Dermis blood vessel endothelial cell (primary cell): ENCODE measurements at regions not wholly inside any gene's neighbourhood (a gene's known extent, or its start where the extent isn't known, plus 50 kb on each side); places are given as distances from the start of the nearest gene placed in this dataset.
"Not testable (repeated sequence)": the region's sequence is repeated elsewhere in the genome, so short reads cannot be mapped to it uniquely, and the experiment has no call there.

Source experiments
- DNase-seq: peaks from one replicate; pipeline ENCODE4 v3.0.0; 2010

- DNase-seq, result no peak
Observed at GRCh38 chr20:60786686-60787217, 465.3 kb upstream of the CDH4 start.

GRCh38 chr20:60787276-60787675 lies 464.8 kb upstream of the CDH4 start:
- no peak for DNase-seq

GRCh38 chr20:60788070-60788469 lies 464.0 kb upstream of the CDH4 start:
- no peak for DNase-seq

GRCh38 chr20:60789399-60789798 lies 462.7 kb upstream of the CDH4 start:
- DNase-seq, result no peak

- DNase-seq, result not testable (repeated sequence)
Observed at GRCh38 chr20:60790339-60790738, 461.7 kb upstream of the CDH4 start.

GRCh38 chr20:60791823-60792222 lies 460.2 kb upstream of the CDH4 start:
- DNase-seq, result no peak

- no peak for DNase-seq
Observed at GRCh38 chr20:60792941-60793340, 459.1 kb upstream of the CDH4 start.

GRCh38 chr20:60794674-60795073 lies 457.4 kb upstream of the CDH4 start:
- DNase-seq, result no peak

- DNase-seq, result no peak
Observed at GRCh38 chr20:60795651-60796050, 456.4 kb upstream of the CDH4 start.

- no peak for DNase-seq
Observed at GRCh38 chr20:60800185-60800584, 451.9 kb upstream of the CDH4 start.

GRCh38 chr20:60802676-60803075 lies 449.4 kb upstream of the CDH4 start:
- DNase-seq, result no peak

GRCh38 chr20:60803335-60804055 lies 448.6 kb upstream of the CDH4 start:
- no peak for DNase-seq

- no peak for DNase-seq
Observed at GRCh38 chr20:60804240-60804917, 447.7 kb upstream of the CDH4 start.

- DNase-seq, result no peak
Observed at GRCh38 chr20:60804918-60805630, 447.0 kb upstream of the CDH4 start.

- no peak for DNase-seq
Observed at GRCh38 chr20:60806354-60806753, 445.7 kb upstream of the CDH4 start.

GRCh38 chr20:60806824-60807223 lies 445.2 kb upstream of the CDH4 start:
- DNase-seq, result no peak

- DNase-seq, result no peak
Observed at GRCh38 chr20:60808003-60808672, 443.9 kb upstream of the CDH4 start.

- DNase-seq, result no peak
Observed at GRCh38 chr20:60808701-60809100, 443.4 kb upstream of the CDH4 start.

- no peak for DNase-seq
Observed at GRCh38 chr20:60810561-60810960, 441.5 kb upstream of the CDH4 start.

- no peak for DNase-seq
Observed at GRCh38 chr20:60812561-60812960, 439.5 kb upstream of the CDH4 start.

GRCh38 chr20:60813066-60813465 lies 439.0 kb upstream of the CDH4 start:
- no peak for DNase-seq

- no peak for DNase-seq
Observed at GRCh38 chr20:60815656-60816055, 436.4 kb upstream of the CDH4 start.

- DNase-seq, result no peak
Observed at GRCh38 chr20:60816901-60817300, 435.2 kb upstream of the CDH4 start.
